ENCODE measurements at regions not wholly inside any gene's neighbourhood (a gene's known extent, or its start where the extent isn't known, plus 50 kb on each side); places are given as distances from the start of the nearest gene placed in this dataset.

- TF ChIP-seq CHD1 (IDR thresholded peaks at IDR 0.05; ENCODE audit: low read depth, low read length) (no peak), TAF1 (IDR thresholded peaks at IDR 0.05; ENCODE audit: low read depth, low read length) (no peak), RXRA (IDR thresholded peaks at IDR 0.05; ENCODE audit: insufficient read depth, low read depth, low read length) (no peak), POLR2A (IDR thresholded peaks at IDR 0.05; ENCODE audit: control extremely low read depth in 1 of 2, low read depth in 2 of 2, low read length in 2 of 2) (no peak), HDAC2 (IDR thresholded peaks at IDR 0.05; ENCODE audit: borderline replicate concordance in 1 of 2, low read depth in 2 of 2, low read length in 2 of 2) (no peak)
- TF ChIP-seq, protein P1, sequence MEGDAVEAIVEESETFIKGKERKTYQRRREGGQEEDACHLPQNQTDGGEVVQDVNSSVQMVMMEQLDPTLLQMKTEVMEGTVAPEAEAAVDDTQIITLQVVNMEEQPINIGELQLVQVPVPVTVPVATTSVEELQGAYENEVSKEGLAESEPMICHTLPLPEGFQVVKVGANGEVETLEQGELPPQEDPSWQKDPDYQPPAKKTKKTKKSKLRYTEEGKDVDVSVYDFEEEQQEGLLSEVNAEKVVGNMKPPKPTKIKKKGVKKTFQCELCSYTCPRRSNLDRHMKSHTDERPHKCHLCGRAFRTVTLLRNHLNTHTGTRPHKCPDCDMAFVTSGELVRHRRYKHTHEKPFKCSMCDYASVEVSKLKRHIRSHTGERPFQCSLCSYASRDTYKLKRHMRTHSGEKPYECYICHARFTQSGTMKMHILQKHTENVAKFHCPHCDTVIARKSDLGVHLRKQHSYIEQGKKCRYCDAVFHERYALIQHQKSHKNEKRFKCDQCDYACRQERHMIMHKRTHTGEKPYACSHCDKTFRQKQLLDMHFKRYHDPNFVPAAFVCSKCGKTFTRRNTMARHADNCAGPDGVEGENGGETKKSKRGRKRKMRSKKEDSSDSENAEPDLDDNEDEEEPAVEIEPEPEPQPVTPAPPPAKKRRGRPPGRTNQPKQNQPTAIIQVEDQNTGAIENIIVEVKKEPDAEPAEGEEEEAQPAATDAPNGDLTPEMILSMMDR (IDR thresholded peaks at IDR 0.05; ENCODE audit: control extremely low read depth in 1 of 3, insufficient read depth in 1 of 3, low read depth in 1 of 3, low read length in 3 of 3), result no peak
- TF ChIP-seq, protein P2, sequence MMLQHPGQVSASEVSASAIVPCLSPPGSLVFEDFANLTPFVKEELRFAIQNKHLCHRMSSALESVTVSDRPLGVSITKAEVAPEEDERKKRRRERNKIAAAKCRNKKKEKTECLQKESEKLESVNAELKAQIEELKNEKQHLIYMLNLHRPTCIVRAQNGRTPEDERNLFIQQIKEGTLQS (IDR thresholded peaks at IDR 0.05; ENCODE audit: insufficient read depth, low read depth, low read length), result no peak
These were observed 235.2 kb upstream of the VEPH1 start for GRCh38 chr3:157738441-157738840.
